ENCODE measurements at regions not wholly inside any gene's neighbourhood (a gene's known extent, or its start where the extent isn't known, plus 50 kb on each side); places are given as distances from the start of the nearest gene placed in this dataset.
A peak's percentile ranks its signal among the peaks of the same experiment; 100 is the strongest.

GRCh38 chr3:72354486-72354885 is 493.8 kb downstream of the SHQ1 start:
- DNase-seq: no peak

- no peak for DNase-seq
Observed at GRCh38 chr3:72353236-72354128, 494.8 kb downstream of the SHQ1 start.

GRCh38 chr3:72352176-72352575 is 496.1 kb downstream of the SHQ1 start:
- DNase-seq: no peak

- DNase-seq: no peak
Observed at GRCh38 chr3:72351536-72351935, 496.7 kb downstream of the SHQ1 start.

GRCh38 chr3:72350761-72351505 is 497.3 kb downstream of the SHQ1 start:
- DNase-seq: no peak

- DNase-seq: no peak
Observed at GRCh38 chr3:72348357-72348756, 499.9 kb downstream of the SHQ1 start.

- no peak for DNase-seq
Observed at GRCh38 chr3:72347819-72348319, 500.4 kb downstream of the SHQ1 start.

- DNase-seq: no peak
Observed at GRCh38 chr3:72346526-72346926, 501.7 kb downstream of the SHQ1 start.

GRCh38 chr3:72345980-72346379 is 502.3 kb downstream of the SHQ1 start:
- DNase-seq: no peak

GRCh38 chr3:72345237-72345878 is 502.9 kb downstream of the SHQ1 start:
- DNase-seq: no peak

GRCh38 chr3:72344647-72345046 is 503.6 kb downstream of the SHQ1 start:
- DNase-seq: no peak

GRCh38 chr3:72344236-72344635 is 504.0 kb downstream of the SHQ1 start:
- no peak for DNase-seq

- DNase-seq: no peak
Observed at GRCh38 chr3:72343078-72343477, 505.2 kb downstream of the SHQ1 start.

GRCh38 chr3:72342450-72342849 is 505.8 kb downstream of the SHQ1 start:
- no peak for DNase-seq

- DNase-seq: no peak
Observed at GRCh38 chr3:72341920-72342319, 506.3 kb downstream of the SHQ1 start.

- no peak for DNase-seq
Observed at GRCh38 chr3:72341380-72341770, 506.9 kb downstream of the SHQ1 start.

GRCh38 chr3:72340476-72341379 is 507.5 kb downstream of the SHQ1 start:
- DNase-seq: peak; percentile 56

GRCh38 chr3:72340056-72340455 is 508.2 kb downstream of the SHQ1 start:
- DNase-seq: no peak

GRCh38 chr3:72339670-72340030 is 508.6 kb downstream of the SHQ1 start:
- DNase-seq: no peak

GRCh38 chr3:72338942-72339669 is 509.1 kb downstream of the SHQ1 start:
- no peak for DNase-seq

- DNase-seq: no peak
Observed at GRCh38 chr3:72338082-72338941, 509.9 kb downstream of the SHQ1 start.
